ENCODE measurements at regions not wholly inside any gene's neighbourhood (a gene's known extent, or its start where the extent isn't known, plus 50 kb on each side); places are given as distances from the start of the nearest gene placed in this dataset.

- TF ChIP-seq TSHZ2 (CRISPR knock-in tag; IDR thresholded peaks at IDR 0.05) (no peak), OSR1 (CRISPR knock-in tag; IDR thresholded peaks at IDR 0.05) (no peak), PPARA (CRISPR knock-in tag; IDR thresholded peaks at IDR 0.05; ENCODE audit: borderline replicate concordance) (no peak), BACH2 (CRISPR knock-in tag; IDR thresholded peaks at IDR 0.05; ENCODE audit: borderline replicate concordance) (no peak)
- TF ChIP-seq, protein P1, sequence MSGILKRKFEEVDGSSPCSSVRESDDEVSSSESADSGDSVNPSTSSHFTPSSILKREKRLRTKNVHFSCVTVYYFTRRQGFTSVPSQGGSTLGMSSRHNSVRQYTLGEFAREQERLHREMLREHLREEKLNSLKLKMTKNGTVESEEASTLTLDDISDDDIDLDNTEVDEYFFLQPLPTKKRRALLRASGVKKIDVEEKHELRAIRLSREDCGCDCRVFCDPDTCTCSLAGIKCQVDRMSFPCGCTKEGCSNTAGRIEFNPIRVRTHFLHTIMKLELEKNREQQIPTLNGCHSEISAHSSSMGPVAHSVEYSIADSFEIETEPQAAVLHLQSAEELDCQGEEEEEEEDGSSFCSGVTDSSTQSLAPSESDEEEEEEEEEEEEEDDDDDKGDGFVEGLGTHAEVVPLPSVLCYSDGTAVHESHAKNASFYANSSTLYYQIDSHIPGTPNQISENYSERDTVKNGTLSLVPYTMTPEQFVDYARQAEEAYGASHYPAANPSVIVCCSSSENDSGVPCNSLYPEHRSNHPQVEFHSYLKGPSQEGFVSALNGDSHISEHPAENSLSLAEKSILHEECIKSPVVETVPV (CRISPR knock-in tag; IDR thresholded peaks at IDR 0.05) = no peak
These were observed 77.0 kb upstream of the ARMCX2 start (continued) for GRCh38 chrX:101736651-101737050.

DNA sequence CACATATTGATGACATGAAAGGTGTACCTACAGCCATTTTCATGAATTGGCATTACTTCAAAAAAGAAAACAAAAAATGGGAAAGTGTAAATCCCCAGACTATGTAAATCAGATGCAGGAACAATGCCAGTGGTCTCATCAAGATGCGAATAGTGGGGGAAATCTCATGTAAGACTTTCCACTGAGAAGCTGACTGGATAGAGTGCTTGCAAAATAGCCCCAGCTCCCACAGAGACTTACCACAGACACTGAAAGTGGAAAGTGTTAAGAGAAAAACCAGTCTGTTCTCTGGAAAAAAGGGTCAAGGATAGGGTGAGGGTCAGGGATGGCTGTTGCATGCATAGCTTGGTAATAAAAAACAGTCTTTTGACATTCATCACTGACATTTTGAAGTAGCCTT lies 73.2 kb upstream of the ARMCX2 start:
- ATAC-seq = no peak
- no peak for TF ChIP-seq SNAI2 (CRISPR knock-in tag; IDR thresholded peaks at IDR 0.05)
- TF ChIP-seq ISL1 (CRISPR knock-in tag; IDR thresholded peaks at IDR 0.05) = no peak
- no peak for TF ChIP-seq ZNF8 (CRISPR knock-in tag; IDR thresholded peaks at IDR 0.05)
- no peak for TF ChIP-seq GLIS3 (CRISPR knock-in tag; IDR thresholded peaks at IDR 0.05)
- no peak for TF ChIP-seq ZNF565 (CRISPR knock-in tag; conservative IDR thresholded peaks at IDR 0.05; ENCODE audit: low read depth)
- TF ChIP-seq RARB (CRISPR knock-in tag; IDR thresholded peaks at IDR 0.05) = no peak
- TF ChIP-seq ZC3H10 (CRISPR knock-in tag; IDR thresholded peaks at IDR 0.05) = no peak
- TF ChIP-seq ZNF70 (CRISPR knock-in tag; IDR thresholded peaks at IDR 0.05) = no peak
- no peak for TF ChIP-seq PPARA (CRISPR knock-in tag; IDR thresholded peaks at IDR 0.05; ENCODE audit: borderline replicate concordance)

DNA sequence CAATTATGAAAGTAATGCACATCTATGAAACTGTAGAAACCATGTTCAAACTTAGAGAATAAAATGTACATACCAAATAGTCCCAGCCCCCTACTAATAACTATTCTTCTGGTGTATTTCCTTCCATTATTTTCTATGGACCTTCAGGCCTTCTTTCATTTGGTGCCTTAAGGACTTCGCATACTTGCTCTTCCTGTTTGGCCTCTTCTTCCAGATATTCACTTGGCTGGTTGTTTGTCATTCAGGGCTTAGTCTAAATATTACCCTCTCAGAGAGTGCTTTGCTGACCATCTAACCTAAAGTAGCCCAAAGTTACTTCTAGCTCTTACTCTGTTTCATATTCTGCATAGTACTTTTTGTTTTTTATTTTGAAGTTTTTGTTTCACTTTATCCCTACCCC lies 70.3 kb upstream of the ARMCX2 start:
- ATAC-seq = no peak
- TF ChIP-seq CSDC2 (CRISPR knock-in tag; IDR thresholded peaks at IDR 0.05) (no peak), ZNF70 (CRISPR knock-in tag; IDR thresholded peaks at IDR 0.05) (no peak), ISL1 (CRISPR knock-in tag; IDR thresholded peaks at IDR 0.05) (no peak), CREB5 (CRISPR knock-in tag; IDR thresholded peaks at IDR 0.05; ENCODE audit: low read depth) (no peak), ZNF8 (CRISPR knock-in tag; IDR thresholded peaks at IDR 0.05) (no peak), GLIS3 (CRISPR knock-in tag; IDR thresholded peaks at IDR 0.05) (no peak), SNAI2 (CRISPR knock-in tag; IDR thresholded peaks at IDR 0.05) (no peak), ARNTL (CRISPR knock-in tag; IDR thresholded peaks at IDR 0.05; ENCODE audit: borderline replicate concordance, low read depth) (no peak), ESRRG (CRISPR knock-in tag; IDR thresholded peaks at IDR 0.05) (no peak), PATZ1 (CRISPR knock-in tag; IDR thresholded peaks at IDR 0.05; ENCODE audit: borderline replicate concordance) (no peak)
